Right lobe of liver (tissue), 6 donors: ENCODE measurements at regions not wholly inside any gene's neighbourhood (a gene's known extent, or its start where the extent isn't known, plus 50 kb on each side); places are given as distances from the start of the nearest gene placed in this dataset.

Experiments
- ATAC-seq, 4 donors: fragments of 200-7000 bp; cut with Tn5 transposase; one replicate each; pipeline ENCODE4 v1.9.1; 2020; ENCODE audit warnings: mild to moderate bottlenecking in 4 of 4, moderate library complexity in 4 of 4
- DNase-seq, 3 donors: peaks; one replicate each; pipeline ENCODE4 v3.0.0-alpha.2; 2020
- H3K27ac ChIP-seq, 3 donors: fragments of 200-600 bp; one replicate each; pipeline ENCODE4 v1.8.0; 2022
- H3K27me3 ChIP-seq, 2 donors: fragments of 200-600 bp; one replicate each; pipeline ENCODE4 v1.8.0; 2022
- H3K36me3 ChIP-seq, 4 donors: fragments of 200-600 bp; sonication (generic) in 1 of 4; one replicate each; pipeline versions ENCODE4 v1.5.1 to v1.8.0; 2017 to 2022; ENCODE audit warnings: control low read depth in 1 of 4
- H3K4me1 ChIP-seq, 4 donors: fragments of 200-600 bp; sonication (generic) in 1 of 4; one replicate each; pipeline versions ENCODE4 v1.5.1 to v1.8.0; 2017 to 2022; ENCODE audit warnings: control low read depth in 1 of 4
- H3K4me3 ChIP-seq, 3 donors: fragments of 200-600 bp; one replicate each; pipeline ENCODE4 v1.8.0; 2022
- H3K9me3 ChIP-seq, 4 donors: fragments of 200-600 bp; sonication (generic) in 1 of 4; one replicate each; pipeline versions ENCODE4 v1.5.1 to v1.8.0; 2017 to 2022; ENCODE audit warnings: control low read depth in 1 of 4
- POLR2A ChIP-seq: fragments of 450-650 bp; IDR thresholded peaks from one replicate; pipeline ENCODE4 v1.6.1; 2017; ENCODE audit warnings: antibody characterized with exemption, mild to moderate bottlenecking
- WGBS: methylation state at CpG from one replicate; pipeline ENCODE4 v1.1.6; 2018; ENCODE audit warnings: low coverage, low lambda C conversion rate; ENCODE audit not compliant: insufficient coverage; ENCODE audit errors: missing lambda C conversion rate; 5-methylcytosine and 5-hydroxymethylcytosine counted together
- intact Hi-C, 2 donors: fragments of 100-400 bp; cut with DNase I; formaldehyde crosslinking; loops; one replicate each; pipeline versions ENCODE4 v1.11.2 to v1.14.1; 2022
- TF ChIP-seq, protein P1 (sequence below), 4 donors: fragments of 200-600 bp in 3 of 4; fragments of 450-650 bp in 1 of 4; IDR thresholded peaks; one replicate each; pipeline versions ENCODE4 v1.5.1 to v1.8.0; 2016 to 2022; ENCODE audit warnings: antibody characterized with exemption in 4 of 4, mild to moderate bottlenecking in 2 of 4
- donor health status: DM: no; HTN: yes; CAD: no.
- donor health status: DM: no; HTN: no; CAD: no.
- donor health status: DM: no; HTN: no; CAD: no.
- donor health status: DM: no; HTN: yes; CAD: no.
- donor health status: DM: no; HTN: yes; CAD: no.

DNA sequence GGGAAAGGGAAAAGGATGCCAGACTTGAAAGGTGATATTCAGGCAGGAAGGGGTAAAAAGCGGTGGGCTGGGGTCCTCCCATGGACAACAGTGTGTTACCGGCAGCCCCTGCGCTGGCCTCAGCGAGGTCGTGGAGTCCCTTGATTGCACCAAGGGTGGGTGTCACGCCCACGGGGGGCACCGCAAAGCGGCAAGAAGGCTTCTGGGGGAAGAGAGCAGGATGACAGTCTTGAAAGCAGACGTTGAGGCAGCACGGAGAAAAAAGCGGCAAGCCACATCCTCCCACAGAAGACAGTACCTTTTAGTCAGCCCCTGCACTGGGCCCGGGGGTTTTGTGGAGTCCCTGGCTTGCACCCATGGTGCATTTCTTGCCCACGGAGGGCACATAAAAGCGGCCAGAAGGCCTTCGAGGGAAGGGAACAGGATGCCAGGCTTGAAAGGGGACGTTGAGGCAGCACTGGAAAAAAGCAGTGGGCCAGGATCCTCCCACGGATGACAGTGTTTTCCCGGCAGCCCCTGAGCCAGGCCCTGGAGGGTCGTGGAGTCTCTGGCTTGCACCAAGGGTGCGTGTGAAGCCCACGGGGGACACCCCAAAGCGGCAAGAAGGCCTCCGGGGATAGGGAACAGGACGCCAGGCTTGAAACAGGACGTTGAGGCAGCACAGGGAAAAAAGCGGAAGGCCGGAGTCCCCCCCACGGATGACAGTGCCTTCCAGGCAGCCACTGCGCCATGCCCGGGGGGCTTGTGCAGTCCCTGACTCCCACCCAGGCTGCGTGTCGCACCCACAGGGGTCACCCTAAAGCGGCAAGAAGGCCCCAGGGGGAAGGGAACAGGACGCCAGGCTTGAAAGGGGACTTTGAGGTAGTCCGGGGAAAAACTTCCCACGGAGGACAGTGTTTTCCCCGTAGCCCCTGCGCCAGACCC, 162.2 kb upstream of the ALG10B start:
- no peaks in the 10 kb centered on the region for H3K4me1 ChIP-seq
- H3K9me3 ChIP-seq, result no peaks in the 10 kb centered on the region
- ATAC-seq, result no peak
- intact Hi-C loops, result no loop called here
- 55% methylated on average over 7 of the region's 39 CpGs for WGBS
- H3K27ac ChIP-seq, result no peak overlapping the region
- H3K36me3 ChIP-seq, result no peaks in the 10 kb centered on the region
- H3K4me3 ChIP-seq, result no peak overlapping the region
- TF ChIP-seq, protein P1, sequence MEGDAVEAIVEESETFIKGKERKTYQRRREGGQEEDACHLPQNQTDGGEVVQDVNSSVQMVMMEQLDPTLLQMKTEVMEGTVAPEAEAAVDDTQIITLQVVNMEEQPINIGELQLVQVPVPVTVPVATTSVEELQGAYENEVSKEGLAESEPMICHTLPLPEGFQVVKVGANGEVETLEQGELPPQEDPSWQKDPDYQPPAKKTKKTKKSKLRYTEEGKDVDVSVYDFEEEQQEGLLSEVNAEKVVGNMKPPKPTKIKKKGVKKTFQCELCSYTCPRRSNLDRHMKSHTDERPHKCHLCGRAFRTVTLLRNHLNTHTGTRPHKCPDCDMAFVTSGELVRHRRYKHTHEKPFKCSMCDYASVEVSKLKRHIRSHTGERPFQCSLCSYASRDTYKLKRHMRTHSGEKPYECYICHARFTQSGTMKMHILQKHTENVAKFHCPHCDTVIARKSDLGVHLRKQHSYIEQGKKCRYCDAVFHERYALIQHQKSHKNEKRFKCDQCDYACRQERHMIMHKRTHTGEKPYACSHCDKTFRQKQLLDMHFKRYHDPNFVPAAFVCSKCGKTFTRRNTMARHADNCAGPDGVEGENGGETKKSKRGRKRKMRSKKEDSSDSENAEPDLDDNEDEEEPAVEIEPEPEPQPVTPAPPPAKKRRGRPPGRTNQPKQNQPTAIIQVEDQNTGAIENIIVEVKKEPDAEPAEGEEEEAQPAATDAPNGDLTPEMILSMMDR (IDR thresholded peaks at IDR 0.05), result no peak
- no peak for TF ChIP-seq POLR2A
- H3K27me3 ChIP-seq, result no peaks in the 10 kb centered on the region
- no peak for DNase-seq

GRCh38 chr12:38155020-38155395, 161.6 kb upstream of the ALG10B start:
- no peak for DNase-seq
- no peak for TF ChIP-seq POLR2A
- TF ChIP-seq, protein P1 (IDR thresholded peaks at IDR 0.05), result no peak
- Histone ChIP-seq H3K4me1 (no peaks in the 10 kb centered on the region), H3K36me3 (no peaks in the 10 kb centered on the region), H3K27me3 (no peaks in the 10 kb centered on the region), H3K4me3 (no peak overlapping the region), H3K27ac (no peak overlapping the region), H3K9me3 (no peaks in the 10 kb centered on the region)
- 69% methylated on average over 14 of the region's 16 CpGs for WGBS
- ATAC-seq, result no peak
- intact Hi-C loops, result no loop called here

DNA sequence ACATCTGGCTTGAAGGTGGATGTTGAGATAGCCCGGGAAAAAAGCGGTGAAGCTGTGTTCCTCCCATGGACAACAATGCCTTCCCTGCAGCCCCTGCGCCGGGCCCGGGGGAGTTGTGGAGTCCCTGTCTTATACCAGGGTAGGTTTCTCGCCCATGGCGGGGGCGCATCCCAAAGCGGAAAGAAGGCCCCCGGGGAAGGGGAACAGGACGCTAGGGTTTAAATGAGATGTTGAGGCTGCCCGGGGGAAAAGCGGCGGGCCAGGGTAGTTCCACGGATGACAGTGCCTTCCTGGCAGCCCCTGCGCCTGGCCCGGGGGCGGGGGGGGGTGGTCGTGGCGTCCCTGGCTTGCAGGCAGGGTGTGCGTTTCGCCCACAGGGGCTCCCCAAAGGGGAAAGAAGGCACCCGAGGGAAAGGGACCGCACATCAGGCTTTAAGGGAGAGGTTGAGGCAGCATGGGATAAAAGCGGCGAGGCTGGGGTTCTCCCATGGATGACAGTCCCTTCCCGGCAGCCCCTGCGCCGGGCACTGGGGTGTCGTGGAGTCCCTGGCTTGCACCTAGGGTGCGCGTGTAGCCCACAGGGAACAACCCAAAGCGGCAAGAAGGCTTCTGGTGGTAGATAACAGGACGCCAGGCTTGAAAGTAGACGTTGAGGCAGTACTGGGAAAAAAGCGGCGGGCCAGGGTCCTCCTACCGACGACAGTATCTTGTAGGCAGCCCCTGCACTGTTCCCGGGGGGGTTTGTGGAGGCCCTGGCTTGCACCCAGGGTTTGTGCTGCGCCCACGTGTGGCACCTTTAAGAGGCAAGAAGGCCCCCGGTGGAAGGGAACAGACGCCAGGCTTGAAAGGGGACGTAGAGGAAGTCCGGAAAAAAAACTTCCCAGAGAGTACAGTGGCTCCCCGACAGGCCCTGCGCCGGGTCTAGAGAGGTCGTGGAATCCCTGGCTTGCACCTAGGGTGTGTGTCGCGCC, 160.8 kb upstream of the ALG10B start:
- WGBS, result 71% methylated on average over 5 of the region's 52 CpGs
- no peak for TF ChIP-seq POLR2A
- TF ChIP-seq, protein P1 (IDR thresholded peaks at IDR 0.05), result no peak
- DNase-seq, result no peak
- H3K4me3 ChIP-seq, result no peak overlapping the region
- ATAC-seq, result no peak
- no peaks in the 10 kb centered on the region for H3K9me3 ChIP-seq
- no peaks in the 10 kb centered on the region for H3K4me1 ChIP-seq
- intact Hi-C loops, result no loop called here
- H3K36me3 ChIP-seq, result no peaks in the 10 kb centered on the region
- H3K27me3 ChIP-seq, result no peaks in the 10 kb centered on the region
- no peak overlapping the region for H3K27ac ChIP-seq

DNA sequence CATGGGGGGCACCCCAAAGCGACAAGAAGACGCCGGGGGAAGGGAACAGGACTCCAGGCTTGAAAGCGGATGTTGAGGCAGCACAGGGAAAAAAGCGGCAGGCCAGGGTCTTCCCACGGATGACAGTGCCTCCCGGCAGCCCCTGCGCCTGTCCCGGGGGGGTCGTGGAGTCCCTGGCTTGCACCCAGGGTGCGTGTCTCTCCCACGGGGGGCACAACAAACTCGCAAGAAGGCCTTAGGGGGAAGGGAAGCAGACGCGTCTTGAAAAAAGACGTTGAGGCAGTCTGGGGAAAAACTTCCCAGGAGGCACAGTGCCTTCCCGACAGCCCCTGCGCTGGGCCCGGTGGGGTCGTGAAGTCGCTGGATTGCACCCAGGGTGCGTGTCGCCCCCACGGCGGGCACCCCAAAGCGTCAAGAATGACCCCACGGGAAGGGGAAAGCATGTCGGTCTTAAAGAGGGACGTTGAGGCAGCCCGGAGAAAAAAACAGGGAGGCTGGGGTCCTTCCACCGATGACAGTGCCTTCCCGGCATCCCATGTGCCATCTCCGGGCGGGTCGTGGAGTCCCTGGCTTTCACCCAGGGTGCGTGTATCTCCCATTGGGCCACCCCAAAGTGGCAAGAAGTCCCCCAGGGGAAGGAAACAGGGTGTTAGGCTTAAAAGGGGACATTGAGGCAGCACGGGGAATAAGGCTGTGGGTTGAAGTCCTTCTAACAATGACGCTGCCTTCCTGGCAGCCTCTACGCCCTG, 159.9 kb upstream of the ALG10B start:
- H3K9me3 ChIP-seq, result no peaks in the 10 kb centered on the region
- no peak for ATAC-seq
- intact Hi-C loops, result no loop called here
- H3K27me3 ChIP-seq, result no peaks in the 10 kb centered on the region
- TF ChIP-seq, protein P1 (IDR thresholded peaks at IDR 0.05), result no peak
- no peak for TF ChIP-seq POLR2A
- 69% methylated on average over 22 of the region's 39 CpGs for WGBS
- H3K36me3 ChIP-seq, result no peaks in the 10 kb centered on the region
- no peak for DNase-seq
- no peak overlapping the region for H3K27ac ChIP-seq
- no peak overlapping the region for H3K4me3 ChIP-seq
- H3K4me1 ChIP-seq, result no peaks in the 10 kb centered on the region
